ENCODE measurements at regions not wholly inside any gene's neighbourhood (a gene's known extent, or its start where the extent isn't known, plus 50 kb on each side); places are given as distances from the start of the nearest gene placed in this dataset.
"Not testable (repeated sequence)": the region's sequence is repeated elsewhere in the genome, so short reads cannot be mapped to it uniquely, and the experiment has no call there.

GRCh38 chr4:42768125-42768748 is 111.3 kb upstream of the ATP8A1 start:
- intact Hi-C loops (cut with DNase I): no loop called here
- 79% methylated on average over 4 of the region's 4 CpGs for WGBS
- Histone ChIP-seq H3K4me1 (replicated peaks) (no peaks in the 10 kb centered on the region), H3K27me3 (replicated peaks; ENCODE audit: insufficient read depth) (no peaks in the 10 kb centered on the region), H3K9me3 (no peaks in the 10 kb centered on the region), H3K4me3 (no peak overlapping the region), H3K27ac (no peak overlapping the region), H3K36me3 (no peaks in the 10 kb centered on the region)
- TF ChIP-seq POLR2A (IDR thresholded peaks at IDR 0.05) (no peak), CTCF (IDR thresholded peaks at IDR 0.05) (no peak), POLR2AphosphoS5 (IDR thresholded peaks at IDR 0.05) (no peak)
- DNase-seq (ENCODE audit: low spot score): no peak

GRCh38 chr4:42767669-42768068 is 110.8 kb upstream of the ATP8A1 start:
- H3K9me3 ChIP-seq: no peaks in the 10 kb centered on the region
- H3K36me3 ChIP-seq: no peaks in the 10 kb centered on the region
- intact Hi-C loops (cut with DNase I): no loop called here
- H3K27ac ChIP-seq: no peak overlapping the region
- no peaks in the 10 kb centered on the region for H3K27me3 ChIP-seq (replicated peaks; ENCODE audit: insufficient read depth)
- no peak for DNase-seq (ENCODE audit: low spot score)
- no peak overlapping the region for H3K4me3 ChIP-seq
- 82% methylated on average over 9 of the region's 9 CpGs for WGBS
- H3K4me1 ChIP-seq (replicated peaks): no peaks in the 10 kb centered on the region
- TF ChIP-seq POLR2A (IDR thresholded peaks at IDR 0.05): no peak
- TF ChIP-seq CTCF (IDR thresholded peaks at IDR 0.05): no peak
- TF ChIP-seq POLR2AphosphoS5 (IDR thresholded peaks at IDR 0.05): no peak

GRCh38 chr4:42761804-42762203 is 104.9 kb upstream of the ATP8A1 start:
- DNase-seq (ENCODE audit: low spot score): no peak
- no peak overlapping the region for H3K27ac ChIP-seq
- no peak for TF ChIP-seq POLR2AphosphoS5 (IDR thresholded peaks at IDR 0.05)
- TF ChIP-seq POLR2A (IDR thresholded peaks at IDR 0.05): no peak
- no peak for TF ChIP-seq CTCF (IDR thresholded peaks at IDR 0.05)
- no peaks in the 10 kb centered on the region for H3K9me3 ChIP-seq
- no peaks in the 10 kb centered on the region for H3K27me3 ChIP-seq (replicated peaks; ENCODE audit: insufficient read depth)
- H3K4me3 ChIP-seq: no peak overlapping the region
- no peaks in the 10 kb centered on the region for H3K4me1 ChIP-seq (replicated peaks)
- WGBS: 44% methylated on average over 2 of the region's 2 CpGs
- intact Hi-C loops (cut with DNase I): no loop called here
- H3K36me3 ChIP-seq: no peaks in the 10 kb centered on the region

GRCh38 chr4:42754965-42755364 is 98.1 kb upstream of the ATP8A1 start:
- H3K4me3 ChIP-seq; DNase-seq (ENCODE audit: low spot score); H3K4me1 ChIP-seq (replicated peaks); H3K36me3 ChIP-seq; intact Hi-C loops (cut with DNase I); H3K27me3 ChIP-seq (replicated peaks; ENCODE audit: insufficient read depth); H3K9me3 ChIP-seq; H3K27ac ChIP-seq: not testable (repeated sequence)
- WGBS: 67% methylated on average over 2 of the region's 2 CpGs

- intact Hi-C loops (cut with DNase I): no loop called here
- H3K4me3 ChIP-seq: no peak overlapping the region
- DNase-seq (ENCODE audit: low spot score): no peak
- 97% methylated on average over 1 of the region's 1 CpG for whole genome bisulfite sequencing
- H3K36me3 ChIP-seq: no peaks in the 10 kb centered on the region
- no peaks in the 10 kb centered on the region for H3K9me3 ChIP-seq
- no peaks in the 10 kb centered on the region for H3K4me1 ChIP-seq (replicated peaks)
- TF ChIP-seq POLR2A (IDR thresholded peaks at IDR 0.05) (no peak), POLR2AphosphoS5 (IDR thresholded peaks at IDR 0.05) (no peak), CTCF (IDR thresholded peaks at IDR 0.05) (no peak)
- no peaks in the 10 kb centered on the region for H3K27me3 ChIP-seq (replicated peaks; ENCODE audit: insufficient read depth)
- no peak overlapping the region for H3K27ac ChIP-seq
Observed at GRCh38 chr4:42751587-42751986, 94.7 kb upstream of the ATP8A1 start.
